T-helper 2 cell (primary cell): ENCODE measurements at regions not wholly inside any gene's neighbourhood (a gene's known extent, or its start where the extent isn't known, plus 50 kb on each side); places are given as distances from the start of the nearest gene placed in this dataset.
A peak's percentile ranks its signal among the peaks of the same experiment; 100 is the strongest.

ENCODE experiments used
- DNase-seq, 5 experiments: peaks; one replicate each; pipeline versions ENCODE4 v3.0.0 to v3.0.0-alpha.2; 2012 to 2022

DNA sequence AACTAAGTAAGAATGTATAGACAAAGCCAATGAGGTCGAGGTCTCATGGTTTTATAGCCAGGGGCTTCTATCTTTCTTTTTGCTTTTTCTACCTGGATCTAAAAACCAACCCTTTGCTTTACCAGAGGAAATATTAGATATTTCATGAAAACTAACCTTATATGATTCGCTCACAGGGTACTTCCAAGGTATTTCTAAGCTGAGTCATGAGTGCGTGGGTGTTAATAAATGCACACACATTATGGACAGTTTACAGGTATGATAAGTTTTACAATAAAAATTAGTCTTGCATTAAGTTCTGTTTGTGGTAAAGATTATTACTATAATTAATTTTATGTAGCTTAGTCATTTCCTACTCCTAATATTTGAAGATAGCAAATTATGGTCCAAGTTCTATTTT is 217.2 kb downstream of the CHRM3 start:
- DNase-seq, result no peak

DNA sequence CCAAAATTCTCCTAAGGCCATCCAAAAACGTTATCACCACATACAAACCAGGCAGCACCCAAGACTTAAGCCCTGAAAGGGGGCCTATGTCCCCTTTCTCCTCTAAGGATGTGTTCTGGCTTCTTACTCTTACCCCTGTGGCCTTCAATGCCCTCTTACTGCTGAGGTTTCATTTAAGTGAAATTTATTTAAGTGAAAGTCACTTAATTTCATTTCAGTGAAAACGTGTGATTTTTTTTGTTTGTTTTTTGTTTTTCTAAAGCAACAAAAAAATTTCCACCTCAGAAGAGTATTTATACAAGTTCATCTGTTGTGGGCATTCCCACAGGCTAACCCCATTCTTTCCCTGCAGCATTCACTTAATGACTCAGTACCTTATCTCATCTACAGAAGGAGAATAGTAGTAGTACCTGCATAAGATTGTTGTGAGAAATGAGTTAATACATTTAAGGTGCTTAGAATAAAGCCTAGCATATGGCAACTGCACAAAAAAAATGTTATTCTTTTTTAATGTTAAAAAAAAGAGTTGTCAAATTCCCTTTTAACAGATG is 220.6 kb downstream of the CHRM3 start:
- DNase-seq, result peak in 1 of 5 experiments; percentile 57

DNA sequence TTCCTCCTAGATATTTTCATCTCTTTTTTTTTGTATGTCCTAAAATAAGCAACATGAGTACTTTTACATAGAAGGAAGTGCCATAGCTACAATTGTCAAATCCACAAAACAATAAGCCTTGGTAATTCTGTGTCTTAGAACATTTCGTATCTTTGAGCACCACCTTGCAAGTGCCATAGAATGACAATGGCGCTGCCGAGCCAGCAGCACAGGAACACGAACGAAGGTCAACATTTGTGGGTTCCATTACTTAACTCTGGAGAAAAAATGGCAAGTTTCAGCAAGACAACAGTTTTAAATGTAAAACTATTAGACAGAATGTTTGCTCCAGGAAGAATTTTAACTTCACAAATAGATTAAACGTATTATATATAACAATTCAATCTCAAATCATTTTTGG is 222.1 kb downstream of the CHRM3 start:
- DNase-seq, result no peak

DNA sequence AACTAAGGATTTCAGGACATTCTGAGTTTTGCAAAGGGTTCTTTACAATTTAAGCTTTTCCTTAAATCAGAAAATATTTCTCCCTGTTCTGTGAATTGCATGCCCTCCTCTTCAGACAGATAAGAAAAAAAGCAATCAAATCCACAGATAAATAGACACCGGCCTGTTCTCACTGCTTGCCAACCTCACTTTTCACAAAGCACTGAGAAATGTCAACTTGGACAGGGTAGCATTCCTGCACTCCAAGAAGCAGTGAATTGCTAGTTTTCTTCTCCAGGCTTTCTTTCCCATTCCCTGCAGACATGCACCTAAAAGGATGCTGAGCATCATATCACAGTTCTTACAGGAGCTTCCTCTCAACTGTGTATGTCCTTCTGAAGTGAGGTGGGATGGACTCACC is 226.0 kb downstream of the CHRM3 start:
- no peak for DNase-seq

DNA sequence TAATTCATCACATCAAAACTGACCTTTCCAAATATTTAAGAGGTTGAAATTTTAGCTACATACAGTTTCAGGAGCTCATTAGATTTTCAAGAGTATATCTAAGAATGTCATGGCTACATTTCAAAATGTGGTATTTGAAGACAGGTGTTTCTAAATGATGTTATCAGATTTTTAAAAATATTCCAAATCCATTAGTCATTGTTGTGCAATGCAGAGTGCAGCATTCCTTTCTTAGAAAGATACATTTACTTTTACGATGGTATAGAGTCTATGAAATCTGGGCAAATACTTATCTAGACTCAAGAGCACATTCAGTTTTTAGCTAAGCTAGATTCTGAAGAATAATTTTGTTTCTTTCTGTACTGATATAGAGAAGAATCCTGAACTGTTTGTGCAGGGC is 230.3 kb downstream of the CHRM3 start:
- no peak for DNase-seq

DNA sequence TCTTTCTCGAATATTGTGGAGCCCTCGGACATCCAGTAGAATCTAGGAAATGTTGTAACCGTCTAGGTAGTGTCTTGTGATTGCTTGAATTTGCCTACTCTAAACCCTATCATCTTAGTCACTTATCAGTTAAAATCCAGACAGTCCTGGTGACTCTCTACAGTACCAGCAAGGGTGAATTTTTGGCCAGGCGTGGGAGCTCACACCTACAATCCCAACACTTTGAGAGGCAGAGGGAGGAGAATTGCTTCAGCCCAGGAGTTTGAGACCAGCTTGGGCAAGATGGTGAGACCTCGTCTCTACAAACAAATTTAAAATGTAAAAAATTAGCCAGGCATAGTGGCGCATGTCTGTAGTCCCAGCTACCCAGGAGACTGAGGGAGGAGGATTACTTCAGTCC is 230.9 kb downstream of the CHRM3 start:
- DNase-seq, result no peak

DNA sequence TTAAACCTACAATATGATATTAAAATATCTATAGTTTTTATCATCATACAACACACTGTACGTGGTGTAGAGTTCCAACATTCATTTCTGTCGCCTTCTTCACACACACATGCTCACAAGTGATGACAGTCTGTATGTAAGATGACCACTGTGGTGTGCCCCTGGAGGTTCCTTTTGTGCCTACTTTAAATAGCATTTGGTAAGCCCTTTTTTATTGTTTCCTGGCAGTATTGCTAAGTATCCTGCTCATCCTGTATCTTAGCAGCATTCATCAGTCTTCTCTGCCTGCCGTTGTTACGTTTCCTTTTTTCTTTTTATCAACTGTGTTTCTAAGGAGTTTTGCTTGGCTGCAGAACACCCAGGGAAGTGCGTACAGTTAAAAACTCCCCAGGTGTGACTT is 231.4 kb downstream of the CHRM3 start:
- DNase-seq, result no peak

DNA sequence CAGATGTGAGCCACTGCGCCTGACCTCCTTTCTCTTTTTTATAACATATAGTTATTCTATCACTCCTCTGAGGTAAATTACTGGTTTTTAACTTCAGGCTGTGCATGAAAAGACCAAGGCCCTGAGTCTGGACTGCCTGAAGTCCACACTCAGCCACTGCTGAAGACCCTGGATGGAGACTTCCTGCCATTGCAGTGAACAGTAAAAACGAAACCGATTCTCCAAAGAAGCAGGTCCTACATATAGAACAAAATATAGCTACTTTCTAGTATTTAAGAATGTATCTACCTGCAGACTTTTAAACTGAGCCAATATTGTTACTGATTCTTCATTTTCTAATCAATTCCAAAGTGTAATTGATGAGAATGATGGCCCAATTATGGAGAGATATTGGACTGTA is 232.8 kb downstream of the CHRM3 start:
- no peak for DNase-seq

DNA sequence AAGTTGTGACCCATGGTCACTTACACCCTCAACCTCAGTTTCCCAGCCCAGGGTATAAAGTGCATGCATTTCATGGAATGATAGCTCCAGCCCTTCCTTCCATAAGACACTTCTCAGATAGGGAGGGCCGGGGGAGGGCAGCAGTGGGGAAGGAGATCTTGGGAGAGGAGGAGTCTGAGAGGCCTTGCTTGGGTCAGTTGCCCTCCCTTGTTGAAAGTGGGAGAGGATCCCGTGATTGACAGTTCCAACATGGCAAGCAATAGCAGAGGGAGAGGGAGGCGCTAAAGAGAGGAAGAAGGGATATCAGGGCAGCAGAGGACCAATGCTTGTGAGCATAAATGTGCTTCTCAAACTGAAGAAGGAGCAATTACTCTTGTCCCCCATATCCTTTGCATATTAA is 244.4 kb downstream of the CHRM3 start:
- no peak for DNase-seq

DNA sequence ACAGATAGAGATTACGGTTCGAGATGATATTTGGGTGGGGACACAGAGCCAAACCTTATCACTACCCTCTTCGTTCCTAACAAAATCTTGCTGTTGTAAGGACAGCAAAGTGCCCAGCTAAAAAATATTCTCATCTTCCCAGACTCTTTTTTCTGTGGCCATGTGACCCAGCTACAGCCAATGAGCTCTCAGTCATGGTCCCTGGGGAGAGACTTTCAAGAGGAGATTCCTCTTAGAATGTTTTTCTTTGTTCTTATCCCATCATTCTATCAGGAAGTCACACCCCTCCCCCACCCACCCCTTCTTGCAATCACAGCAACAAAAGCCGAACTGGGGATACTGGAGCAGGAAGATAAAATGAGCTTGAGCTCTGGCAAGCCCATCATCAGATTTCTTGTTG is 247.1 kb downstream of the CHRM3 start:
- no peak for DNase-seq

DNA sequence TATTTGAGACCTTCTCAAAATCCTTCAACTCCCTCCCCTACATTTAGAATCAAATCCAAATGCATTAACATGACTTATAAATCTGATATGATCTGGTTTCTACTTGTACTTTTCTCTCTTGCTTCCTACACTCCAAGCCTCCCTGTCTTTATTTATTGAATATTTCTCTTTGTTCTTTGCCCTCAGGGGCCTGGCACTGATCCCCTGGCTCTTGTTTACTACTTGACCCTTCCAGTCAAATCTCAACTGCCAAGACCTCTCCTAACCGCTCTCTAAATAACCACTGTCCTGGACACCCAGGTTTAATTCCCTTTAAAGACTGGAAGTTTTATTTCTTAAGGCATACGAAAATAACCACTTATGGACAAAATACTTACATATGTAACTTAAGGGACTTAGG is 248.9 kb downstream of the CHRM3 start:
- no peak for DNase-seq

DNA sequence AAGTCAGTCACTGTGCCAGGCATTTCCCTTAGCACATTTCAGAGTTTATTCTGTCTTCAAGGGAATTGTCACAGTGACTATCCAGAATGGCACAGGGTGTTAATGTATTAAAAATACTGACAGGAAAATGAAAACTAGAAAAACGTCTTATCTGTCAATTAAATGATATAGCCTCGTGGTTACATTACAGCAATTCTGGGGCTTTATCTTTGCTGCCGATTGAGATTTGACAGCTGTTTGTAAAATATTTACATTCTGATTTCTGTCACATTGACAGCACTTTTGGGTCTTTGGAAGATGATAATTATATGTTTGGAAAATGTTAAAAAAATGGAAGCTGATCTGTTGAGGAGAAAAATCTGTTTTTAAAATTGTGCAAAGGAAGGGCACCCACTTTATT is 250.0 kb downstream of the CHRM3 start:
- no peak for DNase-seq

DNA sequence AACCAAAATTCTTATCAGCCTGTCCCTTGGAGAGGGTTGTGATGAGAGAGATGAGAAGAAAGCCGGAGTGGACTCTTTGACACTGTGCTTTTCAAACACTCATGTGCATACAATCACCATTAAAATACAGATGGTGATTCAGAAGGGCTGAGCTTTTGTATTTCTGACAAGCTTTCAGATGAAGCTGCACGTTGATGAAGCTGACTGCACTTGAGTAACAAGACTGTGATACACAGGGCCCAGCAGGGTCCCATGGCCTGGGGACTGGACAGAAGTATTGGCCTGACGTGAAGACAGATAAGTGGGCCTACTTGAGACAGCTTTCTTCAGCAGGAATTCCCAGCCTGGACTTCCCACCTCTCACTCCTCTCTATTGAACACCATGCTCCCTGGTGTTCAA is 258.2 kb downstream of the CHRM3 start:
- DNase-seq, result no peak

DNA sequence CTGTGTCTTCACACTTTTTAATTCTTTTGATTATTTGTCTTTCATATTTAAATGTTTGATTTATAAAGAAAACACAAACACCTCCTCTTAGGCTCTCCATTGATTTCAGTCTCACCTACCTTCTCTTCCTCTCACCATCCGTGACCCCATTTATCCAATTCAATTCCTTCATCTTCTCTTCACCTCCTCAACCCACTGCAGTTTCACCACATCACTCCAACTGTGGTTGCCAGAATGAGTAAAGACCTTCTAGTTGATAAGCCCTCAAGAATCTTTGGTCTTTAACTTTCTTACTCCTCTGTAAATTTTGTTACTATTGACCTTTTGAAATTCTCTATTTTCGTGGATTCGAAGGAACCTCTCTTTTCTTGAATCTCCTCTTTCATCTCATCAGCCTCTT is 260.7 kb downstream of the CHRM3 start:
- peak in 1 of 5 experiments; percentile 4 for DNase-seq

DNA sequence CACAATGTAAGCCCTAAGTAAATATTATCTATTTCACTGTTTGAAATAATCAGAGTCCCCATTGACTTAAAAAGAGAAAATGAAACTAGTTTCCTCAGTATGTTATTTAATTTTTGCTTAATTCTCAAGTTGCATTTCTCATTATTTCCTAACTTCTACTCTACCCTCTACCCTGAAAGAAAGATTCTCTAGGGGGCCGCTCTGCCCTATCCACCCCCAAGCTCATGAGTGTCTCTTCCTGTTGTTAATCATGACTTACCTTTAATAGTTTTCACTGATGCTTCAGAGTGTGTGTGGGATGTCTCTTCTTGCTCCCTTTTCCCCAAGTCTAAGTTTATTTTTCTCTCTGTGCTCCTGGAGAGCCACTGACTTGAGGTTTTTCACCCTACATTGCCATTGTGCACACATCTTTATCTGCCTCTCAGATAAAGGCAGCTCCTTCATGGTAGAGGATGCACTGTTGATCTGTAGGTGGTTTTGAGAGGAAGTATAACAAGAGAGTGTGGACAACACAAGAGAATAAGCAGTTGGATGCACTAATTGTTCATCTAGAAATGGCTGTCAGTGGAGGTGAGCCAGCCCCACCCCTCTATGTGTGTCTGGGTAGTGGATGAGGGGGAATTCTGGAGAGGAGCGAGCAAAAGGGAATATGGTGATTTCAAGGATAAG is 261.7 kb downstream of the CHRM3 start:
- peak in 1 of 5 experiments; percentile 10 for DNase-seq

DNA sequence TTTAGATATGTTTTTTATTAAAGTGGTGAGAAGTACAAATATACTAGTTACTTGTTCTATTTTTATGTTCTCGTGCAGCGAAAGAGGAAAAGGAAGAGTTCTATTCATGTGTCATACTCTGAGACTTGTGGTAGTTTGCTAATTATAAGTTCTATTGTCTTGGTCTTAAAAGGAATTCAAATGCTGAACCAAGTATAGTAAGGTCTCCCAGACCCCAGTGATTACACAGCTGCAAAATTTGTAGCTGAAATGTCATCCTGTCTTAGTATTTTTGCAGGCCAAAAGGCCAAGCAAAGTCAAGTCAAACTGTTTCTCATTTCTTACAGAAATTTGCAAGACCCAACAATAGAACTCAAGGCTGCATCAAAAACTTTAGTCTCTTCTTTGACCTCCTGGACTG is 268.7 kb downstream of the CHRM3 start:
- no peak for DNase-seq

DNA sequence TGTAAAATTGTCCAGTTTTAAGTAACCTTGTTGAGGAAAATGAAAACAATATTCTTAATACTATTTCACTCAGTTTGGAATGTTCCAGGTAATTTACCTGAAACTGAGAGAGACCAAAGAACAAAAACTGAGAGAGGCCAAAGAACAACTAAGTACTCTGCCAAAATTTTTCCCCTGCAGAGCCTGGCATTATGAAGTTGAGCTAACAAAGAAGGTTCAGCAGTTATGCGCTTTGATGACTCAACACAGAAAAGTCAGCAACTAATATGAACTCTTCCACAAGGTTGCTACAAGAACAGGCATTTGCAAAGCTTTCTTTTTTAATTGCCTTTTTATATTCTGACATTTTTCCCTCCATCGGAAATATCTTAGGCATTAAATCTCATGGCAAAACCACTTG is 270.9 kb downstream of the CHRM3 start:
- no peak for DNase-seq

DNA sequence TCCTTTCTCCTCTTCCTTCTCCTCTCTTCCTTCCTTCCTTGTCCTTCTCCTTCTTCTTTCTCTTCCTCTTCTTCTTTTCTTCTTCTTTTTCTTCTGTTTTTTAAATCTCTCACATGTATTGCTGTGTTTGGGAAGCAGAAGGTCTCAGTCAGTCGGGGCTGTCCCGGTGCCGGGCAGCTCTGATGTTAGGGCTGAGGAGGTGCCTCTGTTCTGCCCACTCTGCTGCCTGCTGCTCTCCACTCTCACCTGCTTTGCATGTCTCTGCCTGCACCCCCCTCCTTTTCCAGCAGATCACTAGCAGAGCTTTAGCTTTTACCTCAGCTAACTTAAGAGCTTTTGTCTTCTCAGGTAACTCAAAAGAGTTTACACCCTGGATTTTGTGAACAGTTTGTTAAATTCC is 276.6 kb downstream of the CHRM3 start:
- no peak for DNase-seq

DNA sequence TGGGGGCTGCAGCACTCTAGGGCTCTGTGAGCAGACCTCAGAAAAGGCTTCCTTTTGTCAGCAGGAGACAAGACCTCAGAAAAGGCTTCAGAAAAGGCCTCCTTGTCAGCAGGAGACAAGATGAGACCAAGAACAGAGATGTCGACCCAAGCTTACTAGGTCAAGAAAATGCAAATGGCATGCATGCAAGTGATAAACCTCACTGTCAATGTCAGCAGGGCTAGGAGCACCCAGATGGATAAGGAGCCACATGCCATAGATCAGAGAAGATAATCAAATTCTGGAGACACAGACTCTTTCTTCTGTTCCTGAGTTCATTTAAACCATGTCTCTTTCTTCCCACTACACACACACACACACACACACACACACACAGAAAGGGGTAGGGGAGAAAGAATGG is 285.9 kb downstream of the CHRM3 start:
- no peak for DNase-seq

DNA sequence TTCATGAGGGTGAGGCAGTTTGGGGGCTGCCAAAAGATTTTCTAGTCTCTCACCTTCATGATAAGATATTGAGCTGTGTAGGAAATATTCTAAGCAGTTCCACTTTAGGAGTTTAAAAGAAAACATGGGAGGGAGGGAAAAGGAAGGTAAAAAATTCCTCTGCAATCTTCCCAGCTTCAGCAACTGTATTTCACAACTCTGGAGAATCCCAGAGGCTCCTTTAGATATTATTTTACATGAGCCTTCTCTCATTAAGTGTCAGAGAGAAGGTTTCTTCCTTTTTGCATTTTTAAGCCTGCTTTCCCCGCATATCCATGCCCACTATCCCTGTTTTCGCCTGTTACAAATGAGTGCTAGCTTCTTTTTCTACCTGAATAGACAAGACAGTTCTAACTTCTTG is 289.4 kb downstream of the CHRM3 start:
- no peak for DNase-seq

DNA sequence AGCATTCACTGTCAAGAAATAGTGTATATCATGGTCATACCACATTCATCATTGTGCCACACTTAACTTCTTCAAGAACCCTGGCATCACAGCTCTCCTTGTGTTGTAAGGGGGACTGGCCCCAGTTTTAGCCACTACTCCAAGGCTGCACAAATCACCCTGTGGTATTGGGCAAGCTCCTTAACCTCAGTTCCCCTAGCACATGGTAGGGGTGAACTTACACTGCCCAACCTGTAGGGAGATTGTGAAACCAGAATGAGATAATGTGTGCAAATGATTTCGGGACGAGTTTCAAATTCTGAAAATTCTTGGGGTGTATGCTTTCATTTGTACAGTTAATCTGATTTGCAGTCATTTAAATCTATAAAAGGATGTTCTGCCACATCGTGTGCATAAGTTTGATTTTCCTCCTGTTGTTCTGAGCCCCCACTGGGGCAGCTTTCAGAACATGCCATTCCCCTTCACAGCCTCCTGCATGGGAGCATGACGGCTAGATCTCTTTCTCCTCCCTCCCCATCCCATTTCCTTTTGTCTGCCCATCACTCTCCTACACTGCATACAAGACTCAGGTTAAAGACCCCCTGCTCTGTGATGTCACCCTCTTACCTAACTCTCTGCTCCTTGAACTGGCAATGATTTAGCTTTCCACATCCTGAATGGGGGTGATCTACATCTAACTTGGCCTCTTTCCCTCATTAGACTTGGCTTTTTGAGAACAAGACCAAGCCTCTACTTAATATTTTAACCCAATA is 290.3 kb downstream of the CHRM3 start:
- no peak for DNase-seq

DNA sequence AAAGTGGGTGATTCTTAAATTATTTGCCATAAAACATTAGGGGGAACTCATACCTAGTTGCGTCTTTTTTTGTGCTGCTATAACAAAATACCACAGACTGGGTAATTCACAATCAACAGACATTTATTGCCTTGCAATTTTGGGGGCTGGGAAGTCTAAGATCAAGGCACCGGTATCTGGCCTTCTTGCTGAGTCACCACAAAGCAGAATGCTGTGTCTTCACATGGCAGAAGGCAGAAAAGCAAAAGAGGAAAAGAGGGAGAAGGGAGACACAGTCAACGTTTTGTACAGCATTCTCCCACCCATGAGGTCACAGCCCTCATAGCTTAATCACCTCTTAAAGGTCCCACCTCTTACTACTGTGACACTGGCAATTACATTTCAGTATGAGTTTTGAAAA is 291.0 kb downstream of the CHRM3 start:
- no peak for DNase-seq

DNA sequence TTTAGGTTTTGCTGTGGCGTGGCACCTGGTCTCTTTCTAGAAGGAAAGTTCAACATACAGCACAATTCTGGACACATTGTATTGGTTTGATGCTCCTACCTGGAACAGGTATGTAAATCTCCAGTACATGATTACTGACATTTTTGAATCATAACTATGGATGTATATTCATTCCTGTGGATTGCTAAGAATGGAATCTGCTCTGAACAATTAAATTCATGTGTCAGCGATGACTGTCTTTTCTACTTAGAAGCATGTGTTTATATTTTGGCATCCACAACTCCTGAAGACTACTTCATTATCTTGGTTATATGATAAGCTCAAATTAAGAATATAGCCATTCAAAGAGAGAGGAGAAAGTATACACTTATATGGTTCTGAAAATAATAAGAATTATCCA is 291.8 kb downstream of the CHRM3 start:
- no peak for DNase-seq

DNA sequence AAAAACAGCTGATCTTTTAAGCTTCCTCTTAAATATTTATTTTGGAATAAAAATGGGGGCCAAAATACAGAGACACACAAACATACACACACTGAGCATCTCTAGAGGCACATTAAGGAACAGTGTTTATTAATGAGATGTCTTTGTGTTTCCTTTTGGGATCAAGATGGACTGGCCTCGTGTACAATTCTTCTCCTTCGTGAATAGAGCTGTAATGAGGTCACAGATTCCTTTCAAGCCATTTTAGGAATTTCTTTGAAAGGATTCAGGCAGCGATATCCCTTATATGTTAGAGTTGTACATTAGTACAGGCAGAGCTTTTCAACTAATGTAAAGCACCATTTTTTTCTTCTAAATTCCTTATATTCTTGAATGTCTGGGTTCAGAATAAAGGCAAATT is 295.7 kb downstream of the CHRM3 start:
- no peak for DNase-seq

DNA sequence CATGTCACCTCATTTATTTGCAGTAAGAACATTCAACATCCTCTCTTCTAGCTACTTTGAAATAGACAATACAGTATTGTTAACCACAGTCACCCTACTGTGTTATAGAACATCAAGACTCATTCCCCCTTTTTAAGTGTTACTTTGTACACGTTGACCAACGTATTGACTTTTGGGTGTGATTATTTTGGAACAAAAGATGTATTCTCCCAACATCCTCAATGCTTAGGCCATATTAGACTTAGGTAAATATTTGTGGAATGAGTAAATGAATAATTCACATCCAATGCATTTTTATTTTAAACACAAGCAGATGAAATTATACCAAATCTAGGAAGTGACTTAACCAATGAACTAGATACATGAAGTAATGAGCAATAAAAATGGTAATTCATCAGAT is 296.6 kb downstream of the CHRM3 start:
- DNase-seq, result no peak
